Left lung (tissue), 4 donors: ENCODE measurements at regions not wholly inside any gene's neighbourhood (a gene's known extent, or its start where the extent isn't known, plus 50 kb on each side); places are given as distances from the start of the nearest gene placed in this dataset.

Source experiments
- ATAC-seq: fragments of 200-7000 bp; cut with Tn5 transposase; one replicate; pipeline ENCODE4 v1.9.1; 2020; ENCODE audit warnings: moderate library complexity
- DNase-seq, 4 donors: peaks; one replicate each; pipeline ENCODE4 v3.0.0-alpha.2; 2013 to 2020
- H3K27ac ChIP-seq, 2 donors: fragments of 200-600 bp; sonication (generic) in 1 of 2; one replicate each; pipeline versions ENCODE4 v1.5.0 to v1.8.0; 2020 to 2021
- H3K27me3 ChIP-seq, 2 donors: fragments of 200-600 bp; sonication (generic) in 1 of 2; one replicate each; pipeline versions ENCODE4 v1.5.0 to v1.8.0; 2020 to 2021
- H3K36me3 ChIP-seq, 2 donors: fragments of 200-600 bp; sonication (generic) in 1 of 2; one replicate each; pipeline versions ENCODE4 v1.5.0 to v1.8.0; 2020 to 2021
- H3K4me1 ChIP-seq, 2 donors: fragments of 200-600 bp; one replicate each; pipeline ENCODE4 v1.8.0; 2021
- H3K4me3 ChIP-seq, 2 donors: fragments of 200-600 bp; sonication (generic) in 1 of 2; one replicate each; pipeline versions ENCODE4 v1.5.0 to v1.8.0; 2020 to 2021; ENCODE audit warnings: mild to moderate bottlenecking in 1 of 2
- H3K9me3 ChIP-seq, 2 donors: fragments of 200-600 bp; sonication (generic) in 1 of 2; one replicate each; pipeline versions ENCODE4 v1.5.0 to v1.8.0; 2020 to 2021
- intact Hi-C, 2 donors: fragments of 100-400 bp; cut with DNase I; formaldehyde crosslinking; loops; one replicate each; pipeline versions ENCODE4 v1.11.2 to v1.14.2; 2022
- TF ChIP-seq, protein P1 (sequence below), 2 donors: fragments of 200-600 bp; sonication (generic) in 1 of 2; IDR thresholded peaks; one replicate each; pipeline versions ENCODE4 v1.5.0 to v1.8.0; 2021; ENCODE audit warnings: antibody characterized with exemption in 2 of 2
- donor health status: DM: no; HTN: yes; CAD: no.
- donor health status: DM: no; HTN: no; CAD: no.

DNA sequence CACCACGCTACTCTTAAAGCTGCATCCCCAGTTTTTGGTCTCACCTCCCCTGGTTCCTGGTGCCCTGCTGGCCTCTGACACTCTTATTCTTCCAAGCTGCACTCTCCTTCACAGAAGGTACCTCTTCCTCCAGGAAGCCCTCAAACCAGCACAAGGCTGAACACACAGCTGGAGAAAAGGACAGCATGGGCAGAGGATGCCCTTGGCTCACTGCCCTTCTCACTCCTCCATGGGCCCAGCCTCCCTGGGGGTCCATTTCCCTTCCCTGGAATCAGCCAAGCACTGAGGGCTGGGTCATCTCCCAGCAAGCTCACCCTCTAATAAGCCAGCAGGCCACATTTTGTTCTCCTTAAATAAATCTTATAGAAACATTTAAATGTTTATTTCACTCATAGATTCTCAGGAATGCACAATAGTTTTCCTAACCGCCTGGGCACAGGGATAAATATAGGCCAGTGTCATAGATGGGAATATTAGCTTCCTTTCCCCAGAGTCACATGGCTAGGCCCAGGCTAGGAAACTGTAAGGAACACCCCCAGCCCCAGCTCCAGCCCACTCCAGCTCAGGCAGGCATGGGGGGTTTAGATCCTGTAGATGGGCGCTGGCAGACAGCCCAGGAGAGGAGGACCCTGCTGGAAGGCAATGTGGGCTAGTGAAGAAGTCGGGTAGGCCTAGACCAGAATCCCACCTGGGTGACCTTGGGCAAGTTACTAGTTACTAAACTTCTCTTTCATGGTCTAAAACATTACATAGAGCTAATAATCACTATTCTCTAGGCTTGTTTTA lies 51.5 kb downstream of the IRAG1 start:
- TF ChIP-seq, protein P1, sequence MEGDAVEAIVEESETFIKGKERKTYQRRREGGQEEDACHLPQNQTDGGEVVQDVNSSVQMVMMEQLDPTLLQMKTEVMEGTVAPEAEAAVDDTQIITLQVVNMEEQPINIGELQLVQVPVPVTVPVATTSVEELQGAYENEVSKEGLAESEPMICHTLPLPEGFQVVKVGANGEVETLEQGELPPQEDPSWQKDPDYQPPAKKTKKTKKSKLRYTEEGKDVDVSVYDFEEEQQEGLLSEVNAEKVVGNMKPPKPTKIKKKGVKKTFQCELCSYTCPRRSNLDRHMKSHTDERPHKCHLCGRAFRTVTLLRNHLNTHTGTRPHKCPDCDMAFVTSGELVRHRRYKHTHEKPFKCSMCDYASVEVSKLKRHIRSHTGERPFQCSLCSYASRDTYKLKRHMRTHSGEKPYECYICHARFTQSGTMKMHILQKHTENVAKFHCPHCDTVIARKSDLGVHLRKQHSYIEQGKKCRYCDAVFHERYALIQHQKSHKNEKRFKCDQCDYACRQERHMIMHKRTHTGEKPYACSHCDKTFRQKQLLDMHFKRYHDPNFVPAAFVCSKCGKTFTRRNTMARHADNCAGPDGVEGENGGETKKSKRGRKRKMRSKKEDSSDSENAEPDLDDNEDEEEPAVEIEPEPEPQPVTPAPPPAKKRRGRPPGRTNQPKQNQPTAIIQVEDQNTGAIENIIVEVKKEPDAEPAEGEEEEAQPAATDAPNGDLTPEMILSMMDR (IDR thresholded peaks at IDR 0.05): no peak
- no peaks in the 10 kb centered on the region for H3K36me3 ChIP-seq
- peaks cover 16 to 64% of the 10 kb centered on the region in 2 donors for H3K4me1 ChIP-seq
- intact Hi-C loops: no loop called here
- no peaks in the 10 kb centered on the region for H3K9me3 ChIP-seq
- no peak overlapping the region for H3K4me3 ChIP-seq
- DNase-seq: no peak
- H3K27me3 ChIP-seq: no peaks in the 10 kb centered on the region
- ATAC-seq: no peak
- no peak overlapping the region for H3K27ac ChIP-seq

DNA sequence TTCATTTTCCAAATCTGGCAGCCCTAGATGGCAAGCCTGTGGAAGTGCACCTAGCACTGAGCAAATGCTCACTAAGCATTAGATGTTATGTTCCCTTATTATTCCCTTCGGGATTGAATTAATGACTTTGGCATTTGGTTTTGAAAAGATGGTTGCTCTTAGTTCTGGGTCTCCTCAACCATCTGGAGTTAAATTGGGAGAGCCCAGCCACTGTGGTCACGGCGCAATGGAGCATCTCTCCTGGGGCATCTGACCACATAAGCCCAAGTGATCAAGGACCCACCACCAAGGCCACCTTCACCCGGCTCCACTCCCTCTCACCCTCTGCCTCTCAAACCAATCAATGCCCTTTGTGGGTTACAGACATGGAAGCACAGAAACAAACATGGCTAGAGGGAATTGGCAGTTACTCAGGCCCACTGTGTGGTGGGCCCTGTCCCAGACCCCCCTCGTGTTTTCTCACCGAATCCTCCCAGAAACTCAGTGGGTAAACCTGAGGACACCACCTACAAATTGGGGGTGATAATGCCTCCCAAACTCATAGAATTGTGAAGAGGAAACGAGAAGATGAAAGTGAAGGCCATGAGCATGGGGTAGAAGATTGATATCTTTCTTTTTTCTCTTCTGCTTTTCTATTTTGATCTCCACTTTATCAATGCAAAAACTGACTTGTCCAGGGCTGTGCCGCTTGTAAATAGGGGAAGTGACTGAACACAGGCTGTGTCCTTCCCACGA lies 52.2 kb downstream of the IRAG1 start:
- no peak for DNase-seq
- Histone ChIP-seq H3K27ac (no peak overlapping the region), H3K4me1 (peaks cover 10 to 59% of the 10 kb centered on the region in 2 donors), H3K9me3 (no peaks in the 10 kb centered on the region), H3K27me3 (no peaks in the 10 kb centered on the region), H3K36me3 (no peaks in the 10 kb centered on the region), H3K4me3 (no peak overlapping the region)
- TF ChIP-seq, protein P1 (IDR thresholded peaks at IDR 0.05): no peak
- intact Hi-C loops: no loop called here
- peak; percentile 15 for ATAC-seq

DNA sequence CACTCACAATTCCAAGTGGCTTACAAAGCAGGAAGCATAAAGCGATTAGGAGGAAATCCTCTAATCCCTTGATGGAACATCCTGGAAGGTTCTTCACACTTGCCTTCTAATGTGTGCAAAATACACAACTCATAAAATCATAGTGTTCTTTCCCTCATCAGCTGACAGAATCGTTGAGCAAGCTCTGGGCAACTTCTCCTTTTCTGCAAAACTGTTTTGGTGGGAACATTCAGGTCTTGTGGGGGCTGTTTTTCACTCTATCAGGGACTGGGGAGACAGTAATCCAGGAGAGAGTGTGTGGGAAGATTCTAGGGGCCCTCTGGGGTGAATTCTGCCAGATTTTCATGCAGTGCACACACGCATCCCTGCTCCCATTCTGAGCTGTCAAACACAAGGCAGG lies 53.2 kb downstream of the IRAG1 start:
- Histone ChIP-seq H3K4me1 (peaks cover 4 to 53% of the 10 kb centered on the region in 2 donors), H3K27ac (peak overlapping the region in 1 of 2 donors; percentile 48), H3K4me3 (no peak overlapping the region), H3K9me3 (no peaks in the 10 kb centered on the region), H3K36me3 (no peaks in the 10 kb centered on the region), H3K27me3 (no peaks in the 10 kb centered on the region)
- no peak for DNase-seq
- peak; percentile 26 for ATAC-seq
- intact Hi-C loops: no loop called here
- TF ChIP-seq, protein P1 (IDR thresholded peaks at IDR 0.05): no peak

DNA sequence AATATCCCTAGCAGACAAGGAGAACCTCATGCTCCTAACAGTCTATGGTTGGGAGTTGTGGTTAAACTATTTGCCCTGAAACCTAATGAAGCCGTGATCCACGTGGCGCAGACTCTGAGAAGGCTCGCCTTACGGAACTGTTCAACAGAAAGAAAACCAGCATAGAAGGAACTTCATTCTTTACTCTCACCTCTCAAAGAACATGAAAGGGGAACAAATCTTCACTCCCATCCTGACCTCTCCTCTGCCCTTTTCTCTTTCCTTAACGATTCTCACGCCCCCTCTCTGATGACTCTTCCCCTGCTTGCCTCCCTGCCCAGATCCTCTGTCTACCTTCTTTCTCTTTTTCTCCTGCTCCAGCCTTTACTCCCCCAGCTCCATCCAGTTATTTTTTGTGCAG lies 54.2 kb downstream of the IRAG1 start:
- TF ChIP-seq, protein P1 (IDR thresholded peaks at IDR 0.05): no peak
- Histone ChIP-seq H3K27me3 (no peaks in the 10 kb centered on the region), H3K4me3 (no peak overlapping the region), H3K4me1 (peaks cover 4 to 52% of the 10 kb centered on the region in 2 donors), H3K27ac (peak overlapping the region; percentile 2 to 48), H3K9me3 (no peaks in the 10 kb centered on the region), H3K36me3 (no peaks in the 10 kb centered on the region)
- intact Hi-C loops: no loop called here
- DNase-seq: no peak
- ATAC-seq: peak; percentile 24

DNA sequence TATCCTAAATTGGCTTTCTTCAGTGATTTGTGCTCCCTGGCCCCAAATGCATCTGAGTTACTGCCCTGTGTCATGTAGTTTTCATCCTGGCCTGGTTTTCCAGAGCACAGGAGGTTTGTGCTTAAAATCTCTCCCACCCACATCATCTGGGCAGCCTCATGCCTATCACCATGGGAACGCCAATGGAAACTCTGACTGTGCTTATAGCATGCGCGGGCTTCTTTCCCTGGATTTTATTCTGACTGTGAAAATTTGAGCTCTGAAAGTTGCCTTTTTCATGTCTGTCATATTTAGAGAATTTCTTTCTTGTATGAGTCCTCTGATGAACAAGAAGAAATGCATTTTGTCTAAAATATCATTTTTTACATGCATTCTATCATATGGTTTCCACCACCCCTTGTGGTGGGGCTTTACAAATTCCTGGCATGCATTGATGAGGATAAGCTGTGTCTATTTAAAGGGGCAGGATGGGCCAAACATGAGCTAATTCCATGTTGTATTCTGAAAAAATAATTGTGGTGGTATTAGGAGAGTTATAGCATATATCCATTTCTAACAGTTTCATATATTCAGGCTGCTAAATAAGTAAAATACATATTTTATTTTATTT lies 55.1 kb downstream of the IRAG1 start:
- no peaks in the 10 kb centered on the region for H3K9me3 ChIP-seq
- H3K4me3 ChIP-seq: no peak overlapping the region
- peak overlapping the region in 1 of 2 donors; percentile 26 for H3K27ac ChIP-seq
- intact Hi-C loops: no loop called here
- DNase-seq (no peak), ATAC-seq (no peak)
- H3K27me3 ChIP-seq: no peaks in the 10 kb centered on the region
- H3K36me3 ChIP-seq: no peaks in the 10 kb centered on the region
- H3K4me1 ChIP-seq: peaks cover 4 to 52% of the 10 kb centered on the region in 2 donors
- TF ChIP-seq, protein P1 (IDR thresholded peaks at IDR 0.05): no peak
